Stomach smooth muscle (tissue), 2 donors: ENCODE measurements at regions not wholly inside any gene's neighbourhood (a gene's known extent, or its start where the extent isn't known, plus 50 kb on each side); places are given as distances from the start of the nearest gene placed in this dataset.

Experiments
- H3K27ac ChIP-seq: one replicate; pipeline ENCODE4 v1.7.0; 2013; ENCODE audit warnings: mild to moderate bottlenecking, low read length, inconsistent platforms
- H3K27me3 ChIP-seq, 2 donors: one replicate each; pipeline ENCODE4 v1.7.0; 2013; ENCODE audit warnings: low read length in 2 of 2; ENCODE audit not compliant: insufficient read depth in 2 of 2, control insufficient read depth in 1 of 2
- H3K36me3 ChIP-seq, 2 donors: one replicate each; pipeline ENCODE4 v1.7.0; 2013; ENCODE audit warnings: low read length in 2 of 2; ENCODE audit not compliant: control insufficient read depth in 2 of 2, insufficient read depth in 2 of 2
- H3K4me1 ChIP-seq: one replicate; pipeline ENCODE4 v1.7.0; 2013; ENCODE audit warnings: low read length; ENCODE audit not compliant: control insufficient read depth, insufficient read depth
- H3K4me3 ChIP-seq, 2 donors: one replicate each; pipeline ENCODE4 v1.7.0; 2013; ENCODE audit warnings: low read length in 2 of 2
- H3K9ac ChIP-seq, 2 donors: one replicate each; pipeline ENCODE4 v1.7.0; 2013; ENCODE audit warnings: low read length in 2 of 2, mild to moderate bottlenecking in 1 of 2
- H3K9me3 ChIP-seq, 2 donors: one replicate each; pipeline ENCODE4 v1.7.0; 2013; ENCODE audit warnings: low read length in 2 of 2; ENCODE audit not compliant: control insufficient read depth in 2 of 2
- donor health status: healthy.
- donor health status: Pancreatic carcinoma.

DNA sequence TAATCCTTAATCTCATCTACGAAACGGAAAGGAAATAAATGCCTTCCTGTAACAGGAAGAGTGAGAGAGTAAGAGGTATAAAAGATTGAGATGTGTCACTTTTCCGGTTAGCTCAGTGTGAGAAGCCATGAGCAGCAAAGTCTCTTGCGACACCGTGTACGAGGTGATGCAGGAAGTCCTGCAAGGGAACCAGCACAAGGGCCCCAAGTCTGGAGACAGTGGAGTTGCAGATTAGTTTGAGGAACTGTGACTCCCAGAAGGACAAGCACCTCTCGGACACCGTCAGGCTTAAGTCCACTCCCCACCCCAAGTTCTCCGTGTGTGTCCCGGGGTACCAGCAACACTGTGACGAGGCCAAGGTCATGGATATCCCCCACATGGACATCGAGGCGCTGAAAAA is 592.3 kb upstream of the ADGRL2 start:
- no peak overlapping the region for H3K4me3 ChIP-seq
- no peaks in the 10 kb centered on the region for H3K36me3 ChIP-seq
- no peaks in the 10 kb centered on the region for H3K9me3 ChIP-seq
- H3K4me1 ChIP-seq: no peaks in the 10 kb centered on the region
- no peak overlapping the region for H3K27ac ChIP-seq
- no peaks in the 10 kb centered on the region for H3K27me3 ChIP-seq
- no peak overlapping the region for H3K9ac ChIP-seq

DNA sequence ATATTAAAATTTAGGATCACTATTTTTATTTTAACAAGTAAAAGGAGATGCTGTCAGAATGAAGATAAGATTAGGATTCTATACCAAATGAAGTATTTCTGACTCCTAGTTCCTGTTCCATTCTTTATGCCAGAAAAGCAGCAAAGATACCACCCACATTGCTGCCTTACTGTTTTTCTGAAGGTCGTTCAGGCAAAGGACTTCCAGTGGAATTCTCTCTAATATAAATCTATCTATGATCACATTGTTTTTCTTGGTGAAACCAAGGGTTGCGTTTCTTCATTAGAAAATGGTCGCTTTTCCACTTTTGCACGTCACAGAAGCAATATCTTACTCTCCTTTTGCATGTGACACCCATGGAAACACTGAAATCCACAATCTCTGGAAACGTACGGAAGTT is 594.8 kb upstream of the ADGRL2 start:
- Histone ChIP-seq H3K4me1 (no peaks in the 10 kb centered on the region), H3K9me3 (no peaks in the 10 kb centered on the region), H3K36me3 (no peaks in the 10 kb centered on the region), H3K27me3 (no peaks in the 10 kb centered on the region), H3K4me3 (no peak overlapping the region), H3K9ac (no peak overlapping the region), H3K27ac (no peak overlapping the region)

DNA sequence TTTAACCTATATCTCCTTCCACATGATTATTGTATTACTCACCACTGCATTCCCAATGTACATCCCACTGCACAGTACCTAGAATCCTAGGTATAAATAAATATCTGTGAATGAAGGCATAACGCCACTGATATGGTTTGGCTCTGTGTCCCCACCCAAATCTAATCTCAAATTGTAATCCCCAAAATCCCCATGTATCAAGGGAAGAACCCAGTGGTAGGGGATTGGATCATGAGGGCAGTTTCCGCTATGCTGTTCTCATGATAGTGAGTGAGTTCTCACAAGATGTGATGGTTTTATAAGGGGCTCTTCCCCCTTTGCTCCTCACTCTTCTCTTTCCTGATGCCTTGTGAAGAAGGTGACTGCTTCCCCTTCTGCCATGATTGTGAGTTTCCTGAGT is 599.0 kb upstream of the ADGRL2 start:
- no peaks in the 10 kb centered on the region for H3K4me1 ChIP-seq
- H3K9ac ChIP-seq: no peak overlapping the region
- no peaks in the 10 kb centered on the region for H3K9me3 ChIP-seq
- no peak overlapping the region for H3K27ac ChIP-seq
- no peaks in the 10 kb centered on the region for H3K27me3 ChIP-seq
- no peak overlapping the region for H3K4me3 ChIP-seq
- no peaks in the 10 kb centered on the region for H3K36me3 ChIP-seq

DNA sequence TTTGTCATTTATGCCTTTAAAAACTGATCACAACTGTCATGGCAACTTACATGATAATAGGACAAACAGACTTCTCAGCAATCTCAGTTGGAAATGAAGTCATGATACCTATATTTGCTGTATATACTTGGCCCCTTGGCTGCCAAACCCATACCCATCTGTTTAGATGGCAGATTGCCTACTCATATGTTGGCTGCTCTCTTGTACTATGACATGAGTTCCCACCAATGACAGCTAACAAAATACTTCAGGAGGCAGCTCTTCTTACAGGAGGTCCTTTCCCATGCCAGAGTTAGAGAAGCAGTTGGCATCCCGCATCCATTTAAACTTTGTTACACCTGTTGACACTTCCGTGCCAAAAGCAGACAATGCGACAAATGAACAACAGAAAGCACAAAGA is 603.1 kb upstream of the ADGRL2 start:
- Histone ChIP-seq H3K27ac (no peak overlapping the region), H3K9ac (no peak overlapping the region), H3K4me1 (no peaks in the 10 kb centered on the region), H3K27me3 (no peaks in the 10 kb centered on the region), H3K9me3 (no peaks in the 10 kb centered on the region), H3K4me3 (no peak overlapping the region), H3K36me3 (no peaks in the 10 kb centered on the region)

GRCh38 chr1:81192647-81193642 is 607.8 kb upstream of the ADGRL2 start:
- H3K27ac ChIP-seq: no peak overlapping the region
- no peaks in the 10 kb centered on the region for H3K4me1 ChIP-seq
- H3K9ac ChIP-seq: no peak overlapping the region
- H3K4me3 ChIP-seq: no peak overlapping the region
- no peaks in the 10 kb centered on the region for H3K27me3 ChIP-seq
- no peaks in the 10 kb centered on the region for H3K9me3 ChIP-seq
- H3K36me3 ChIP-seq: no peaks in the 10 kb centered on the region

DNA sequence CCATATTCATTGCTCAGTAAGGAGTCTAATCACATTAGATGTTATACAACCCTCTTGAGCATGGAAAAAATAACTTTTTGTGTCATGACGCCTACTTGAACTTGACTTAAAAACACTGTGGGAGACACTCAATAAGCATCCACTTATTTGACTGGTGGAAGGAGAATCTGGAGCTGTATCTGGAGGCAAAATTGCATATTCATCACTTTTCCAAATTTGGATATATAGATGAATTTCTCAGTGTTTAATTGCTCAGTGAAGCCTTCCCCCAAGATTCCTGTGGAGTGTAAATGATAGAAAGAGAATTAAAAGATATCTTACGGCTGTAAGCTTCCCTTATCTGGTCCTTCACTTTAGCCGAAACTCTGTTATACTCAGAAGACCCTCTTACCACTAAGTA is 610.7 kb upstream of the ADGRL2 start:
- Histone ChIP-seq H3K27me3 (no peaks in the 10 kb centered on the region), H3K9ac (no peak overlapping the region), H3K4me1 (no peaks in the 10 kb centered on the region), H3K4me3 (no peak overlapping the region), H3K27ac (no peak overlapping the region), H3K9me3 (no peaks in the 10 kb centered on the region), H3K36me3 (no peaks in the 10 kb centered on the region)

DNA sequence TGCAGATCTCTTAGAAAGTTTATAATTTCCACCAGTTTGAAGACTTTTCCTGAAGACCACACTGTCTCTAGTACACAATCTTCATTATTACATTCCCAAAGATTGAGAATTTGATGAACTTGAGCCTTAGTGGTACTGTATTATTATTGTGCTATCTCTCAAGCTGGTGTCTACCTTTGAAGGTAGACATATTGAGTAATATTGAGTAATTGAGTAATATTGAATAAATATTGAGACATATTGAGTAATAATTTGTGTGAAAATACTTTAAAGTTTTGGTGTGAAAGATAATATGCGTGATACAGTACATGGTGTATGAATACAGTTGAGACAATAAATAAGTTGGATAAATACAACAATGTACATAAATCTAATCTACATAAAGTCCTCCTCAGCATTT is 613.1 kb upstream of the ADGRL2 start:
- Histone ChIP-seq H3K27ac (no peak overlapping the region), H3K36me3 (no peaks in the 10 kb centered on the region), H3K4me3 (no peak overlapping the region), H3K27me3 (no peaks in the 10 kb centered on the region), H3K9ac (no peak overlapping the region), H3K9me3 (no peaks in the 10 kb centered on the region), H3K4me1 (no peaks in the 10 kb centered on the region)

DNA sequence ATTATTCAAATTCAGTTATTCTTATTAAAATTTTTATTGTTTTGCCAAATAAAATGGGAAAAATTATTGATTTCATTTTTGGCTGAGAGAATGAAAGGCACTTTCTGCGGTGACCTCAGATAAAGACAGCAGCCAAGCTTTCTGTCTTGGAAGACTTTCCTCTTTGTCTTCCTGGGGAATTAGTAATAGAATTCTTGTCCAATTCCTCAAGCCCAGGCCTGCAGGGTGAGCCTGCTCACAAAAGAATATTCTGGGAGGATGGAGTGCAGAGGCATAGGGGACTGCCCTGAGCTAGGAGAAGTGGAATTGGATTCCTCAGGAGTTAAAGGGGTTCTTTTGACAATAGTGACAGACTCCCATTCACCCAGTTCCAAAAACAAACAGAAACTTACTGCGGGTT is 614.5 kb upstream of the ADGRL2 start:
- Histone ChIP-seq H3K4me3 (no peak overlapping the region), H3K9ac (no peak overlapping the region), H3K27me3 (no peaks in the 10 kb centered on the region), H3K4me1 (no peaks in the 10 kb centered on the region), H3K36me3 (no peaks in the 10 kb centered on the region), H3K27ac (no peak overlapping the region), H3K9me3 (no peaks in the 10 kb centered on the region)

- Histone ChIP-seq H3K4me3 (no peak overlapping the region), H3K9ac (no peak overlapping the region), H3K9me3 (no peaks in the 10 kb centered on the region), H3K27me3 (no peaks in the 10 kb centered on the region), H3K27ac (no peak overlapping the region), H3K4me1 (no peaks in the 10 kb centered on the region), H3K36me3 (no peaks in the 10 kb centered on the region)
Measured at GRCh38 chr1:81183553-81183952, 617.2 kb upstream of the ADGRL2 start.

- Histone ChIP-seq H3K36me3 (no peaks in the 10 kb centered on the region), H3K4me1 (no peaks in the 10 kb centered on the region), H3K4me3 (no peak overlapping the region), H3K27ac (no peak overlapping the region), H3K9me3 (no peaks in the 10 kb centered on the region), H3K9ac (no peak overlapping the region), H3K27me3 (no peaks in the 10 kb centered on the region)
Measured at GRCh38 chr1:81183051-81183450, 617.7 kb upstream of the ADGRL2 start.

DNA sequence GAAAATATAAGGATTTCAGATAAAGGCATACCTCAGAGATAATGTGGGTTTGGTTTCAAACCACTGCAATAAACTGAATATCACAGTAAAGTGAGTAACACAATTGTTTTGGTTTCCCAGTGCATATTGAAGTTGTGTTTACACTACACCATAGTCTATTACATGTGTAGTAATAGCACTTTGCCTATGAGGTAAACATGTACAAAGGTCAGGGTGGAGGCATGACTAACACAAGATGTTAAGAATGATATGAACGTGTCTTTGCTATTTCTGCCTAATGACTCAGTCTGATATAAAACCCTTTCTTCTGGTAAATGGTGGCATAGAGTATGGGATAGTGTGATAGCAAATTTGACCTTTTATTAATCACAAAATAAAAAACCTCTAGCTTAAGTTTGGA is 621.5 kb upstream of the ADGRL2 start:
- Histone ChIP-seq H3K9ac (no peak overlapping the region), H3K36me3 (no peaks in the 10 kb centered on the region), H3K4me1 (no peaks in the 10 kb centered on the region), H3K4me3 (no peak overlapping the region), H3K27me3 (no peaks in the 10 kb centered on the region), H3K27ac (no peak overlapping the region), H3K9me3 (no peaks in the 10 kb centered on the region)
